ENCODE measurements at regions not wholly inside any gene's neighbourhood (a gene's known extent, or its start where the extent isn't known, plus 50 kb on each side); places are given as distances from the start of the nearest gene placed in this dataset.
"Not testable (repeated sequence)": the region's sequence is repeated elsewhere in the genome, so short reads cannot be mapped to it uniquely, and the experiment has no call there.

DNA sequence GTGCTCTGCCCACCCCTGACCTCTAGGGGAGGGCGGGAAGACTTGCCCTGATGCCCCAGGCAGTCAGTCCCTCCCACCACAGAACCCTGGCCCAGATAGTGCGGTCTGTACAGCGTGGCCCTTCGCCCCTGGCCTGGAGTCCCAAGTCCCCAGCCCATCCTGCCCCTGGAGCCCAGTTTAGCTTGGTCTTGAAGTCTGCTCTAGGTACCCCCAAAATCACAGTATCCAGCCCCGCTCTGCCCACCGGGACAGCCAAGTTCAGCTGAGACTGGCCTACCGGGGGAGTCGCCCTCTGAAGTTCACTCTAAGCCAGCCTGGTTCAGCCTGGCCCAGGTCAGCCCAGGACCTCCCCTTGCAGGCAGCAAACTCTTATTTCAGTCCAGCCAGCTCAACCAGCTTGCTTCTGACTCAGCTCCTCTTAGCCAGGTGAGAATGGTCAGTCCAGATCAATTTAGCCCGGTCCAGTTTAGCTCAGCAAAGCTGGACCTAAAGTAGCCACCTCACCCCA lies 75.9 kb downstream of the TMEM121 start:
- no peaks in the 10 kb centered on the region for H3K36me3 ChIP-seq (ENCODE audit: insufficient read depth in 1 of 2, low read depth in 1 of 2)
- H3K4me3 ChIP-seq, result no peak overlapping the region
- ATAC-seq (no peak), DNase-seq (no peak)
- WGBS, 3 donors, result 89 to 90% (median 90%) methylated on average over 9 of the region's 9 CpGs
- TF ChIP-seq, protein P1, sequence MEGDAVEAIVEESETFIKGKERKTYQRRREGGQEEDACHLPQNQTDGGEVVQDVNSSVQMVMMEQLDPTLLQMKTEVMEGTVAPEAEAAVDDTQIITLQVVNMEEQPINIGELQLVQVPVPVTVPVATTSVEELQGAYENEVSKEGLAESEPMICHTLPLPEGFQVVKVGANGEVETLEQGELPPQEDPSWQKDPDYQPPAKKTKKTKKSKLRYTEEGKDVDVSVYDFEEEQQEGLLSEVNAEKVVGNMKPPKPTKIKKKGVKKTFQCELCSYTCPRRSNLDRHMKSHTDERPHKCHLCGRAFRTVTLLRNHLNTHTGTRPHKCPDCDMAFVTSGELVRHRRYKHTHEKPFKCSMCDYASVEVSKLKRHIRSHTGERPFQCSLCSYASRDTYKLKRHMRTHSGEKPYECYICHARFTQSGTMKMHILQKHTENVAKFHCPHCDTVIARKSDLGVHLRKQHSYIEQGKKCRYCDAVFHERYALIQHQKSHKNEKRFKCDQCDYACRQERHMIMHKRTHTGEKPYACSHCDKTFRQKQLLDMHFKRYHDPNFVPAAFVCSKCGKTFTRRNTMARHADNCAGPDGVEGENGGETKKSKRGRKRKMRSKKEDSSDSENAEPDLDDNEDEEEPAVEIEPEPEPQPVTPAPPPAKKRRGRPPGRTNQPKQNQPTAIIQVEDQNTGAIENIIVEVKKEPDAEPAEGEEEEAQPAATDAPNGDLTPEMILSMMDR (IDR thresholded peaks at IDR 0.05), result no peak
- H3K9me3 ChIP-seq, result no peaks in the 10 kb centered on the region
- H3K27ac ChIP-seq, result no peak overlapping the region
- intact Hi-C loops (cut with DNase I), result no loop called here
- H3K27me3 ChIP-seq (ENCODE audit: insufficient read depth in 3 of 3, low read length in 2 of 3), result no peaks in the 10 kb centered on the region
- no peaks in the 10 kb centered on the region for H3K4me1 ChIP-seq

DNA sequence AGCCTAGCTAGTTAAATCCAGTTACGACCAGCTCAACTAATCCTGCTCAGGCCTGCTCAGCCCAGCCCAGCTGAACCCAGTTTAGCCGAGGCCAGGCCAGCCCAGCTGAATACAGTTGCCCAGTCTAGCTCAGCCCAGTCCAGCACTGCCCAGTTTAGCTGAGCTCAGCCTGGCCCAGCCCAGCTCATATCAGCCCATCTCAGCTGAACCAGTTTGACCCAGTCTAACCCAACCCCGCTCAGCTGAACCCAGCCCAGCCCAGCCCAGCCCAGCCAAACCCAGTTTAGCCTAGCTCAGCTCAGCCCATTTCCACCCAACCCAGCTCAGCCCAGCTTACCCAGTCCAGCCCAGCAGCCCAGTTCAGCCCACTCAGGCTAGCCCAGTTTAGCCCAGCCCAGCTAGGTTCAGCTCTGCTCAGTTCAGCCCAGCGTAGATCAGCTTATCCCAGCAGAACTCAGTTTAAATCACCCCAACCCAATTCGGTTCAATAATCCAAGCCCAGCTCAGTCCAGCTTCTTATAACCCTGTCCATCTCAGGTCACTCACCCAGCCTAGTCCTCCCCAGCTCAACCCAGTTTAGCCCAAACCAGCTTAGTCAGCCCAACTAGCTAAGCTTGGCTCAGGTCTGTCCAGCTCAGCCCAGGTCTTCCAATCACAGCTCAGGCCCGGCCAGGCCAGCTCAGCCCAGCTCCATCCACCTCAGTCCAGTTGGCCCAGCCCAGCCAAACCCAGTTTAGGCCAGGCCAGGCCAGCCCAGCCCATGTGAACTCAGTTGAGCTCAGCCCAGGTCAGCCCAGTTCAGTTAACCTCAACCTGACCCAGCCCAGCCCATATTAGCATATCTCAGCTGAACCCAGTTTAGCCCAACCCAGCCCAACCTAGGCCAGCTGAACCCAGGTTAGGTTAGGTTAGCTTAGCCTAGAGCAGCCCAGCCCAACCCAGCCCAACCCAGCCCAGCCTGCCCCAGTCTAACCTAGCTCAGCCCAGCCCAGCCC lies 76.7 kb downstream of the TMEM121 start:
- 83 to 89% (median 87%) methylated on average over 6 of the region's 6 CpGs for WGBS, 3 donors
- intact Hi-C loops (cut with DNase I), result no loop called here
- Histone ChIP-seq H3K27ac (no peak overlapping the region), H3K9me3 (no peaks in the 10 kb centered on the region), H3K27me3 (ENCODE audit: insufficient read depth in 3 of 3, low read length in 2 of 3) (no peaks in the 10 kb centered on the region), H3K4me1 (no peaks in the 10 kb centered on the region), H3K36me3 (ENCODE audit: insufficient read depth in 1 of 2, low read depth in 1 of 2) (no peaks in the 10 kb centered on the region), H3K4me3 (no peak overlapping the region)
- DNase-seq (peak in 1 of 2 donors; percentile 11), ATAC-seq (no peak)
- TF ChIP-seq, protein P1 (IDR thresholded peaks at IDR 0.05), result no peak

DNA sequence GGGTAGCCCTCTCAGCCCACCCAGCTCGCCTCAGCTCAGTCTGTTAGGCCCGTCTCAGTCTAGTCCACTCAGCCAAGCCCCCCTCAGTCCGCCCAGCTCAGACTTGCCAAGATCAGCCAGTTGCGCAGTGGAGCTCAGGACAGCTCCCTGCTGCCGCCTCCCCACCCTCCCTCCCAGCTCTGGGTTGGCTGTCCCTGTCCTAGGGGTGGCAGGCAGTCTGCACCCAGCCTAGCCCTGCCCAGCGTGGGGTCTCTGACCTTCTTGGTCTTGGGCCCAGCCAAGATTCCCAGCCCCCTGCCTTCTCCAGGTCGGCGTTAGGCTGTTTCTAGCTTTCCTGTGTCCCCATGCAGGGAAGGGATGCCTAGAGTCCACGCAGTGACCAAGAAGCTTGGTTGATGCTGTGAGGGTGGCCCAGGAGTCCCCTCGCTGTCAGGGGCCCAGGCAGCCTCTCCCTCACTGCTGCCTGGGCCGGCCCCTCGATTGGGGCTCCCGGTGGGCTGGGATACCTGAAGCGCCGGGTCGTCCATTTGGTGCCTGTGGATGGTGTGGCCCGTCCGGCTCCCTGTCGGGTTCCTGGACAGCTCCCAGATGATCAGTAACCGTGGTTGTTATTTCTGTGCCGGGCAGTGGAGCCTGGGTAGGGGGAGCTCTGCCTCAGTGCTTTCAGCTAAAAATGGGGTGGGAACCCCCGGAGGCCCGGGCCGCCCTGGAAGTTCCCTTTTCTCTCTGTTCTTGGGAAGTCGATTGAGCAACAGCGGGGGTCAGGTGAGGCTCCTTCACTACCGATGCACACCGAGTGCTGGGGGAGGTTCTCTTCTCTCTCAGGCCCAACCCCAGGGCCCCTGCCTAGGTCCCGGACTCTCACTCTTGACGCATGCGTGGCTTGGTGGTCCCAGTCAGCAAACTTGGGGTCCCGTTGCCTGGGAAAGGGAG lies 78.4 kb downstream of the TMEM121 start:
- 84 to 87% (median 84%) methylated on average over 27 to 28 of the region's 32 CpGs for WGBS, 3 donors
- intact Hi-C loops (cut with DNase I); ATAC-seq; H3K27ac ChIP-seq; H3K9me3 ChIP-seq; H3K4me3 ChIP-seq; H3K27me3 ChIP-seq (ENCODE audit: insufficient read depth in 3 of 3, low read length in 2 of 3); H3K36me3 ChIP-seq (ENCODE audit: insufficient read depth in 1 of 2, low read depth in 1 of 2); H3K4me1 ChIP-seq: not testable (repeated sequence)
- peak in 1 of 2 donors; percentile 32 for DNase-seq

DNA sequence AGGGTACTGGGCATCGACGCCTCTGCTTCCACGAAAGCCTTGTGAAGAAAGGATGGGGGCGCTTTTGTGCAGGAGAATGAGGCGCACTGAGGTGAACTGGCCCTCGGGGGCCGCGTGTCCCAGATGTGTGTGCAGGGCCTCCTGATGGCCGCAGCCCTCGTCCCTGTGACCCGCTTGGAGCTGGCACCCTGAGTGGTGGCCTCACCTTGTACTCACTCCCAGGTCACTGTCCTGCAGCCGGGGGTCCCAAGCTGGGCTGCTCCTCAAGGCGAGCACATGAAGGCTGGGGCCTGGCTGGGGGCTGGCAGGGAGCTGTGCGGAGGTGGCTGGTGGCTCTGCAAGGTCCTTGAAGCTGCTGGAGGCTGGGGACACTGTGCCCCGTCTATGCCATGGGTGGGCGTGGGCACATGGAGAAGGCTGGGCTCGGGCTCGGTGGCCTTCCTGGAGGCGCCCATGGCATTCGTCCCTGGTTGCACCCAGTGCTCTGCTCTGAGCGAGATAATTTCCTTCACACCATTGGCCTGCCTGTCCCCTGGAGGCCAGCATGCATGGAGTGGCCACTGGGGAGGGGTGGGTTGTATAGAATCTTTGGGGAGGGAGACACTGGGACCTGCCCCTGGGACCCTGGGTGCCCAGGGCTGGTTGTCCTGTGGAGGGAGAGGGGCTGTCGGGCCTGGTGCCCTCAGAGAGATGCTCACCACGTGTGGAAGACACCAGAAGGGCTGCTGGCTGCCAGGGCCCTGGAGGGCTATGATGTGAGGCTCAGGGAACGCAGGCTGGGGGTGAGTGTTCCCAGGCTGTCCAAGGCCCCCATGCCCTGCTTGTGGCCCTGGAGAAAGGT lies 79.3 kb downstream of the TMEM121 start:
- no peak for ATAC-seq
- TF ChIP-seq, protein P1 (IDR thresholded peaks at IDR 0.05), result no peak
- H3K27ac ChIP-seq, result no peak overlapping the region
- intact Hi-C loops (cut with DNase I), result no loop called here
- H3K4me3 ChIP-seq, result no peak overlapping the region
- H3K36me3 ChIP-seq (ENCODE audit: insufficient read depth in 1 of 2, low read depth in 1 of 2), result no peaks in the 10 kb centered on the region
- no peaks in the 10 kb centered on the region for H3K9me3 ChIP-seq
- WGBS, 3 donors, result 85 to 86% (median 86%) methylated on average over 22 to 24 of the region's 24 CpGs
- H3K4me1 ChIP-seq, result no peaks in the 10 kb centered on the region
- DNase-seq, result peak in 1 of 2 donors; percentile 28
- H3K27me3 ChIP-seq (ENCODE audit: insufficient read depth in 3 of 3, low read length in 2 of 3), result no peaks in the 10 kb centered on the region

DNA sequence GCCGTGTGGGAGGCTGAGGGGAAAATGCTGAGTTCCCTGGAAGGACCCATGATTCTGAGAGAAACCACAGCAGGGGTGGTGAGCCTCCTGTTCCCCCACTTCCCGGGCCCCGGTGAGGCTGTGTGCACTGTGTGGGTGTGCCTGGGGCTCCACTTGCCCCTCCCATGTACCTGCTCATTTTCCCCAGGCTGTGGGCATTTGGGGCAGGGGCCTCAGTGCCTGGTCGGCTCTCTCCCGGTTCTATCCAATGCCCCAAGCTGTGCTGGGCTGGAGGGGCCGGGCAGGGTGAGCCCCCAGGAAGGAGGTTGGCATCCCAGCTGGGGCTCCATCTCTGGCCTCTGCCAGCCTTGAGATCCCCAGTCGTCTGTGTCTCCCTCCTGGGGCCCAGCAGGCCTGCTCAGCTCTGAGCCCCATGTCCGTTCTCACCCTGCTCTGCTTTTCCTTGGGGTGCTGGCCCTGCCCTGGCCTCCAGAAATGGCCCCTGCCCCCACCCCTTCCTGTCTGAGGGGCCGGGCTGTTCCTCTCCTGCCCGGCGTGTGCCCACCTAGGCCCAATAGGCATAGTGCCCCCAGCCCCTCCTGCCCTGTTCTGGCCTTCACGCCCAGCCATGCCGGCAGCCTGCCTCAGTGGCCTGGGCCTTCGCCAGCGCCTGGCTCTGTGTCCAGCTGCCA lies 80.1 kb downstream of the TMEM121 start:
- ATAC-seq; H3K27ac ChIP-seq; H3K9me3 ChIP-seq; H3K4me3 ChIP-seq; H3K4me1 ChIP-seq; H3K27me3 ChIP-seq (ENCODE audit: insufficient read depth in 3 of 3, low read length in 2 of 3); H3K36me3 ChIP-seq (ENCODE audit: insufficient read depth in 1 of 2, low read depth in 1 of 2); intact Hi-C loops (cut with DNase I): not testable (repeated sequence)
- 74 to 84% (median 75%) methylated on average over 9 to 13 of the region's 15 CpGs for WGBS, 3 donors
- peak in 1 of 2 donors; percentile 8 for DNase-seq

DNA sequence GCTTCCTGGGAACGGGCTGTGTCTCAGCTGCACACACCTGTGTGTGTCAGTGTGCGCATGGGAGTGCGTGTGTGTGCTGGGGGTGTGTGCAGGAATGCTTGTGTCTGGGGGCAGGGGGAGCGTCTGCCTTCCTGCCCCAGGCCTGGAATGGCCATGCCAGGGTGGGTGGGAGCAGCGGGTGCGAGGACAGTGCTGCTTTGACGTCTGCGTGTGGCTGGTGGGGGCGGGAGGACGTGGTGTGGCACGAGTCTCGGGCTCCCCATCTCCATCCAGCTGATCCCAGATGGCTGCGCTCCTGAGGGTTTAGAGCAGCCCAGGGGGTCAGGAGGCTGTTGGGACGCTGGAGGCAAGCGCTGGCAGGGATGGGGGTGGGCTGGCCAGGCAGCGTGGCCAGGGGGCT lies 80.6 kb downstream of the TMEM121 start:
- ATAC-seq; H3K27ac ChIP-seq; DNase-seq; H3K27me3 ChIP-seq (ENCODE audit: insufficient read depth in 3 of 3, low read length in 2 of 3); H3K36me3 ChIP-seq (ENCODE audit: insufficient read depth in 1 of 2, low read depth in 1 of 2); H3K9me3 ChIP-seq; H3K4me3 ChIP-seq; H3K4me1 ChIP-seq; intact Hi-C loops (cut with DNase I): not testable (repeated sequence)
- WGBS, 3 donors, result 64 to 86% (median 69%) methylated on average over 8 to 14 of the region's 16 CpGs

DNA sequence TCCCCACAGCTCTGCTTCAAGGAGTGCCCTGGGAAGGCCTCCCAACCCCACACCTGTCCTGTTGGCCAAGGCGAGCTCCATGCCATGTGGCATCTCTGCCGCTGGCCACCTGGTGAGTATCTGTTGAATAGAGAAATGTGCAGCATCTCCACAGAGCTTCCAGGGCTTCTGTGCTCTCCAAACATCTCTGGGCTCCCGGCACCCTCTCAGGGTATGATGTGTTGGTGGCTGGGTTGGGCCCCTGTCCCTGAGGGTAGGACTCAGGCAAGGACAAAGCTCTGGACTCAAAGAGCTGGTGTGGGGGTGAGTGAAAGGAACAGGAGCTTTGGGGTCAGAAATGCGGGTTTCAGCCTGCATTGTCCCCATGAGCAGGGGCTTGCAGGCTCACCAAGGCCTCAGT lies 88.6 kb downstream of the TMEM121 start:
- H3K4me3 ChIP-seq; H3K27ac ChIP-seq; H3K36me3 ChIP-seq (ENCODE audit: insufficient read depth in 1 of 2, low read depth in 1 of 2); DNase-seq; ATAC-seq; H3K27me3 ChIP-seq (ENCODE audit: insufficient read depth in 3 of 3, low read length in 2 of 3); H3K4me1 ChIP-seq; H3K9me3 ChIP-seq: not testable (repeated sequence)
- 74 to 78% (median 75%) methylated on average over 1 to 2 of the region's 4 CpGs for WGBS, 3 donors
- intact Hi-C loops (cut with DNase I), result loop anchor here in 1 of 2 donors (5.0 kb wide), 1 partner anchor 147 kb away; no protein-coding TSS in a partner anchor
